ENCODE measurements at regions not wholly inside any gene's neighbourhood (a gene's known extent, or its start where the extent isn't known, plus 50 kb on each side); places are given as distances from the start of the nearest gene placed in this dataset.

GRCh38 chr5:84518862-84519261 is 134.2 kb upstream of the EDIL3 start:
- no peak for DNase-seq (ENCODE audit: low read depth in 1 of 2, low spot score in 1 of 2)
- TF ChIP-seq CTCF (IDR thresholded peaks at IDR 0.05; ENCODE audit: low read depth, low read length) = no peak
- H3K36me3 ChIP-seq = no peaks in the 10 kb centered on the region
- H3K27ac ChIP-seq = no peak overlapping the region
- H3K27me3 ChIP-seq = no peaks in the 10 kb centered on the region
- no peaks in the 10 kb centered on the region for H3K9me3 ChIP-seq (ENCODE audit: low read depth)
- H3K4me3 ChIP-seq = no peak overlapping the region
- no peaks in the 10 kb centered on the region for H3K4me1 ChIP-seq (ENCODE audit: low read depth)

GRCh38 chr5:84518370-84518769 is 133.7 kb upstream of the EDIL3 start:
- Histone ChIP-seq H3K27ac (no peak overlapping the region), H3K4me3 (no peak overlapping the region), H3K9me3 (ENCODE audit: low read depth) (no peaks in the 10 kb centered on the region), H3K27me3 (no peaks in the 10 kb centered on the region), H3K36me3 (no peaks in the 10 kb centered on the region), H3K4me1 (ENCODE audit: low read depth) (no peaks in the 10 kb centered on the region)
- DNase-seq (ENCODE audit: low read depth in 1 of 2, low spot score in 1 of 2) = no peak
- no peak for TF ChIP-seq CTCF (IDR thresholded peaks at IDR 0.05; ENCODE audit: low read depth, low read length)

GRCh38 chr5:84506625-84507024 is 121.9 kb upstream of the EDIL3 start:
- H3K27me3 ChIP-seq = no peaks in the 10 kb centered on the region
- no peak for TF ChIP-seq CTCF (IDR thresholded peaks at IDR 0.05; ENCODE audit: low read depth, low read length)
- H3K36me3 ChIP-seq = no peaks in the 10 kb centered on the region
- H3K4me1 ChIP-seq (ENCODE audit: low read depth) = peaks cover 4% of the 10 kb centered on the region
- no peak overlapping the region for H3K27ac ChIP-seq
- DNase-seq (ENCODE audit: low read depth in 1 of 2, low spot score in 1 of 2) = no peak
- H3K4me3 ChIP-seq = no peak overlapping the region
- H3K9me3 ChIP-seq (ENCODE audit: low read depth) = no peaks in the 10 kb centered on the region

- peak in 1 of 2 donors; percentile 75 for DNase-seq (ENCODE audit: low read depth in 1 of 2, low spot score in 1 of 2)
- Histone ChIP-seq H3K27me3 (no peaks in the 10 kb centered on the region), H3K27ac (no peak overlapping the region), H3K4me1 (ENCODE audit: low read depth) (no peaks in the 10 kb centered on the region), H3K9me3 (ENCODE audit: low read depth) (no peaks in the 10 kb centered on the region), H3K4me3 (no peak overlapping the region), H3K36me3 (no peaks in the 10 kb centered on the region)
- no peak for TF ChIP-seq CTCF (IDR thresholded peaks at IDR 0.05; ENCODE audit: low read depth, low read length)
Observed at GRCh38 chr5:84494453-84494852, 109.8 kb upstream of the EDIL3 start.

- H3K27me3 ChIP-seq = no peaks in the 10 kb centered on the region
- no peaks in the 10 kb centered on the region for H3K36me3 ChIP-seq
- no peak overlapping the region for H3K27ac ChIP-seq
- no peaks in the 10 kb centered on the region for H3K4me1 ChIP-seq (ENCODE audit: low read depth)
- DNase-seq (ENCODE audit: low read depth in 1 of 2, low spot score in 1 of 2) = peak in 1 of 2 donors; percentile 97
- TF ChIP-seq CTCF (IDR thresholded peaks at IDR 0.05; ENCODE audit: low read depth, low read length) = no peak
- H3K4me3 ChIP-seq = no peak overlapping the region
- H3K9me3 ChIP-seq (ENCODE audit: low read depth) = no peaks in the 10 kb centered on the region
Observed at GRCh38 chr5:84487963-84488362, 103.3 kb upstream of the EDIL3 start.

Measured in cardiac muscle cell (in vitro differentiated cells and primary cell).